ENCODE measurements at regions not wholly inside any gene's neighbourhood (a gene's known extent, or its start where the extent isn't known, plus 50 kb on each side); places are given as distances from the start of the nearest gene placed in this dataset.

DNA sequence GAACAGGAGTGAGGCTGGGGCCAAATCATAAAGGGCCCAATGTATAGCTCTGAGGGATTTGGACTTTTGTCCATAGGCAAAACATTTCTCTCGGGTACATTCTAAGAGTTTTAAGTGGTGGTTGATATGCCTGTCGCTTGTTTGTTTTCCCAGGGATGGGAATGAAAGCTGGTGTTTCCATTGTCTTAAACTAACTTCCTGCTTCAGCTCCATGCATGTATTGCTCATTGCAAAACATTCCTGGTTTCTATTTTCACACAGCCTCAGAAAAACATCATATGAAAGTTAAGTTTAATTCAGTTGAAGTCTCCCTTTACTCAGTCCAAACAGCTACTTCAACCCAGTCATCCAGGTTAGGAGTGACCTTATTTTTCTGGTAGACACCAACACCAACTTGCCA is 235.0 kb downstream of the ACTL7B start:
- Histone ChIP-seq H3K9me2 (replicated peaks; ENCODE audit: insufficient read depth) (no peaks in the 10 kb centered on the region), H3K36me3 (replicated peaks; ENCODE audit: insufficient read depth, low read depth) (no peaks in the 10 kb centered on the region), H3K9me3 (ENCODE audit: low read depth) (no peaks in the 10 kb centered on the region), H2AFZ (no peak overlapping the region), H3K4me3 (no peak overlapping the region), H3K4me1 (ENCODE audit: insufficient read depth) (no peaks in the 10 kb centered on the region), H4K20me1 (ENCODE audit: insufficient read depth, poor library complexity, severe bottlenecking) (no peaks in the 10 kb centered on the region), H3K27me3 (no peaks in the 10 kb centered on the region), H3K79me2 (no peaks in the 10 kb centered on the region), H3K4me2 (no peak overlapping the region), H3K27ac (no peak overlapping the region)
- DNase-seq (ENCODE audit: low spot score): no peak
- 71% methylated on average over 2 of the region's 2 CpGs for WGBS (ENCODE audit: low lambda C conversion rate, missing lambda C conversion rate)
- no peak for TF ChIP-seq CTCF (IDR thresholded peaks at IDR 0.05; ENCODE audit: poor library complexity)
- no peak for TF ChIP-seq EZH2phosphoT487 (IDR thresholded peaks at IDR 0.05; ENCODE audit: low read depth, severe bottlenecking, unreplicated experiment)
- no peak for TF ChIP-seq EZH2 (IDR thresholded peaks at IDR 0.05; ENCODE audit: borderline replicate concordance)

- Histone ChIP-seq H3K4me1 (ENCODE audit: insufficient read depth) (no peaks in the 10 kb centered on the region), H3K9me3 (ENCODE audit: low read depth) (no peaks in the 10 kb centered on the region), H2AFZ (no peak overlapping the region), H3K4me2 (no peak overlapping the region), H3K4me3 (no peak overlapping the region), H3K27ac (no peak overlapping the region), H4K20me1 (ENCODE audit: insufficient read depth, poor library complexity, severe bottlenecking) (no peaks in the 10 kb centered on the region), H3K9me2 (replicated peaks; ENCODE audit: insufficient read depth) (no peaks in the 10 kb centered on the region), H3K27me3 (no peaks in the 10 kb centered on the region), H3K36me3 (replicated peaks; ENCODE audit: insufficient read depth, low read depth) (no peaks in the 10 kb centered on the region), H3K79me2 (no peaks in the 10 kb centered on the region)
- no peak for TF ChIP-seq CTCF (IDR thresholded peaks at IDR 0.05; ENCODE audit: poor library complexity)
- TF ChIP-seq EZH2 (IDR thresholded peaks at IDR 0.05; ENCODE audit: borderline replicate concordance): no peak
- TF ChIP-seq EZH2phosphoT487 (IDR thresholded peaks at IDR 0.05; ENCODE audit: low read depth, severe bottlenecking, unreplicated experiment): no peak
- WGBS (ENCODE audit: low lambda C conversion rate, missing lambda C conversion rate): 96% methylated on average over 8 of the region's 8 CpGs
- no peak for DNase-seq (ENCODE audit: low spot score)
These were observed 236.8 kb downstream of the ACTL7B start for GRCh38 chr9:108618906-108619550.

GRCh38 chr9:108617676-108618075 is 238.1 kb downstream of the ACTL7B start:
- TF ChIP-seq EZH2phosphoT487 (IDR thresholded peaks at IDR 0.05; ENCODE audit: low read depth, severe bottlenecking, unreplicated experiment) (no peak), CTCF (IDR thresholded peaks at IDR 0.05; ENCODE audit: poor library complexity) (no peak), EZH2 (IDR thresholded peaks at IDR 0.05; ENCODE audit: borderline replicate concordance) (no peak)
- Histone ChIP-seq H3K36me3 (replicated peaks; ENCODE audit: insufficient read depth, low read depth) (no peaks in the 10 kb centered on the region), H2AFZ (no peak overlapping the region), H3K4me1 (ENCODE audit: insufficient read depth) (no peaks in the 10 kb centered on the region), H3K27me3 (no peaks in the 10 kb centered on the region), H3K9me3 (ENCODE audit: low read depth) (no peaks in the 10 kb centered on the region), H3K4me3 (no peak overlapping the region), H3K4me2 (no peak overlapping the region), H4K20me1 (ENCODE audit: insufficient read depth, poor library complexity, severe bottlenecking) (no peaks in the 10 kb centered on the region), H3K9me2 (replicated peaks; ENCODE audit: insufficient read depth) (no peaks in the 10 kb centered on the region), H3K27ac (peak overlapping the region; percentile 76), H3K79me2 (no peaks in the 10 kb centered on the region)
- no peak for DNase-seq (ENCODE audit: low spot score)

DNA sequence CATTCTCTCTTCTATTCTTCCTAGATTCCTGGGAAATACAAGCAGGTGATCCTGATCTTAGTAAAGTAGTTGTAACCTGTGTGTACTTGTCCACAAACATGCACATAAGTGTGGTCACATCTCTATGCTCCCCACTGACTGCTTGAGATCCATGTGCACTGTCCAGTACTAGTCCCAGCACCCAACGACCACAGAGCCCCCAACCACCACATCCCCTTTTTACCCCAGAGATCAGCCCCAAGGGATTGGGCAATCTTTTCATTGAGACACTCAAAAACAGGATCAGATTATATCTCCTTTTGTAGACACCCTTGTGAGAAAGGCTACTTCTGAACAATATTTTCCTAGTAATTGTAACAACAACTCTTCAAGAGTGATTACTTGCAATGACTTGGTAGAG is 240.6 kb downstream of the ACTL7B start:
- no peaks in the 10 kb centered on the region for H3K9me3 ChIP-seq (ENCODE audit: low read depth)
- 83% methylated on average over 1 of the region's 1 CpG for WGBS (ENCODE audit: low lambda C conversion rate, missing lambda C conversion rate)
- no peaks in the 10 kb centered on the region for H3K27me3 ChIP-seq
- no peaks in the 10 kb centered on the region for H3K4me1 ChIP-seq (ENCODE audit: insufficient read depth)
- H3K9me2 ChIP-seq (replicated peaks; ENCODE audit: insufficient read depth): no peaks in the 10 kb centered on the region
- no peak for DNase-seq (ENCODE audit: low spot score)
- no peaks in the 10 kb centered on the region for H4K20me1 ChIP-seq (ENCODE audit: insufficient read depth, poor library complexity, severe bottlenecking)
- H2AFZ ChIP-seq: no peak overlapping the region
- no peak overlapping the region for H3K4me2 ChIP-seq
- no peaks in the 10 kb centered on the region for H3K79me2 ChIP-seq
- H3K4me3 ChIP-seq: no peak overlapping the region
- no peak overlapping the region for H3K27ac ChIP-seq
- H3K36me3 ChIP-seq (replicated peaks; ENCODE audit: insufficient read depth, low read depth): no peaks in the 10 kb centered on the region
- no peak for TF ChIP-seq CTCF (IDR thresholded peaks at IDR 0.05; ENCODE audit: poor library complexity)
- no peak for TF ChIP-seq EZH2phosphoT487 (IDR thresholded peaks at IDR 0.05; ENCODE audit: low read depth, severe bottlenecking, unreplicated experiment)
- no peak for TF ChIP-seq EZH2 (IDR thresholded peaks at IDR 0.05; ENCODE audit: borderline replicate concordance)
